K562 (cell line): ENCODE measurements at regions not wholly inside any gene's neighbourhood (a gene's known extent, or its start where the extent isn't known, plus 50 kb on each side); places are given as distances from the start of the nearest gene placed in this dataset.

Source experiments
- ATAC-seq: fragments of 200-7000 bp; cut with Tn5 transposase; 3 replicates; pipeline ENCODE4 v1.9.1; 2020; ENCODE audit warnings: moderate library complexity
- BruUV-seq: library from RNA; stranded (reverse); fragments of 400-500 nt; replicated peaks from 2 replicates; lab custom pipeline; 2021; lab: Mats Ljungman, UMichigan
- CTCF ChIA-PET: fragments of 300-600 bp; formaldehyde crosslinking; extraction: SDS; loops from one replicate; lab custom pipeline; 2021; ENCODE audit warnings: low intra/inter-chr PET ratio; lab: Yijun Ruan, JAX
- POLR2A ChIA-PET: fragments of 300-600, 350-650 bp; sonication (Branson Sonifier 250); formaldehyde crosslinking; extraction: SDS; loops from one replicate; lab custom pipeline; 2021; ENCODE audit warnings: antibody characterized with exemption, inconsistent platforms; lab: Yijun Ruan, JAX
- DNase-seq, 4 experiments: peaks; one replicate each; pipeline versions ENCODE4 v3.0.0 to v3.0.0-alpha.2; 2011 to 2018; ENCODE audit warnings: low spot score in 3 of 4, mixed read lengths in 3 of 4; ENCODE audit errors: extremely low read depth in 1 of 4
- FAIRE-seq: peaks from 2 replicates; lab custom pipeline; 2011; peaks lifted over from hg19 to GRCh38; lab: Jason Lieb, UNC
- H2AFZ ChIP-seq: 2 replicates; pipeline ENCODE4 v1.6.0; 2011; ENCODE audit warnings: low read depth, low read length, control low read depth, inconsistent platforms
- H3K27ac ChIP-seq: fragments of 200-600 bp; 3 replicates; pipeline ENCODE4 v1.8.0; 2011; ENCODE audit warnings: low read depth, mild to moderate bottlenecking, control low read depth, inconsistent platforms, low read length, moderate library complexity, mixed read lengths; ENCODE audit errors: extremely low read depth
- H3K27me3 ChIP-seq, 2 experiments: fragments of 300-600 bp in 1 of 2; 2 replicates in 1 of 2; 3 replicates in 1 of 2; pipeline versions ENCODE4 v1.6.0 to v1.8.0; 2011; ENCODE audit warnings: inconsistent platforms in 2 of 2, low read length in 2 of 2, mild to moderate bottlenecking in 1 of 2, mixed read lengths in 1 of 2, moderate library complexity in 1 of 2; ENCODE audit not compliant: control insufficient read depth in 2 of 2, insufficient read depth in 2 of 2
- H3K36me3 ChIP-seq: fragments of 300-600 bp; 3 replicates; pipeline ENCODE4 v1.8.0; 2011; ENCODE audit warnings: mild to moderate bottlenecking, low read length, inconsistent platforms; ENCODE audit not compliant: control insufficient read depth, insufficient read depth
- H3K4me1 ChIP-seq, 2 experiments: fragments of 200-600 bp in 1 of 2; replicated peaks in 1 of 2; 2 replicates in 1 of 2; 3 replicates in 1 of 2; pipeline versions ENCODE4 v1.5.1 to v1.8.0; 2011; ENCODE audit warnings: inconsistent platforms in 2 of 2, low read length in 2 of 2, mild to moderate bottlenecking in 1 of 2, mixed read lengths in 1 of 2, moderate library complexity in 1 of 2; ENCODE audit not compliant: control insufficient read depth in 2 of 2, insufficient read depth in 2 of 2
- H3K4me2 ChIP-seq: 2 replicates; pipeline ENCODE4 v1.6.1; 2011; ENCODE audit warnings: low read length, control low read depth, inconsistent platforms, mixed read lengths; ENCODE audit not compliant: insufficient read depth
- H3K4me3 ChIP-seq: fragments of 200-600 bp; sonication (generic), shearing (Covaris generic); 2 replicates; pipeline ENCODE4 v1.5.1; 2016; ENCODE audit warnings: control low read depth, inconsistent platforms
- H3K79me2 ChIP-seq: fragments of 200-600 bp; 3 replicates; pipeline ENCODE4 v1.8.0; 2011; ENCODE audit warnings: low read length, inconsistent platforms; ENCODE audit not compliant: control insufficient read depth, insufficient read depth
- H3K9ac ChIP-seq, 2 experiments: 2 replicates each; pipeline versions ENCODE4 v1.6.0 to v1.6.1; 2011; ENCODE audit warnings: low read depth in 2 of 2, low read length in 2 of 2, control low read depth in 1 of 2, inconsistent platforms in 1 of 2, mild to moderate bottlenecking in 1 of 2, mixed read lengths in 1 of 2; ENCODE audit not compliant: insufficient read depth in 1 of 2
- H3K9me1 ChIP-seq: one replicate; pipeline ENCODE4 v1.6.0; 2011; ENCODE audit warnings: inconsistent platforms, mild to moderate bottlenecking, low read length, moderate library complexity; ENCODE audit not compliant: control insufficient read depth, insufficient read depth
- H3K9me3 ChIP-seq: replicated peaks from 2 replicates; pipeline ENCODE4 v1.5.1; 2011; ENCODE audit warnings: low read depth, low read length, inconsistent platforms; ENCODE audit not compliant: control insufficient read depth, insufficient read depth
- H4K20me1 ChIP-seq: replicated peaks from 2 replicates; pipeline ENCODE4 v1.6.1; 2011; ENCODE audit warnings: low read length, inconsistent platforms, mixed read lengths; ENCODE audit not compliant: control insufficient read depth, insufficient read depth
- BMI1 ChIP-seq: fragments of 150-350 bp; IDR thresholded peaks from 2 replicates; pipeline ENCODE4 v1.6.1; 2014; ENCODE audit warnings: low read length
- CBX8 ChIP-seq: fragments of 200-600 bp; sonication (generic); IDR thresholded peaks from 2 replicates; pipeline ENCODE4 v1.6.1; 2012; ENCODE audit warnings: borderline replicate concordance, mixed run types, low read depth, mild to moderate bottlenecking, moderate library complexity, mixed read lengths, low read length, control low read depth, inconsistent platforms; ENCODE audit not compliant: poor library complexity, severe bottlenecking; ENCODE audit errors: extremely low read depth
- CGGBP1 ChIP-seq: fragments of 250-450 bp; sonication (Bioruptor Pico); IDR thresholded peaks from 2 replicates; pipeline ENCODE4 v1.9.0; 2021; ENCODE audit warnings: mild to moderate bottlenecking
- CREB5 ChIP-seq: fragments of 250-450 bp; sonication (Bioruptor Pico); IDR thresholded peaks from 2 replicates; pipeline ENCODE4 v1.5.0; 2020; ENCODE audit warnings: mild to moderate bottlenecking
- CTBP1 ChIP-seq: fragments of 450-650 bp; IDR thresholded peaks from 2 replicates; pipeline ENCODE4 v1.6.1; 2016; ENCODE audit warnings: borderline replicate concordance
- FOXA1 ChIP-seq: fragments of 450-650 bp; IDR thresholded peaks from 2 replicates; pipeline ENCODE4 v1.6.1; 2016; ENCODE audit warnings: mild to moderate bottlenecking, borderline replicate concordance
- HMGXB4 ChIP-seq: sonication (generic); formaldehyde crosslinking; IDR thresholded peaks from 2 replicates; pipeline ENCODE4 v1.8.1; 2023; ENCODE audit warnings: mild to moderate bottlenecking, missing genetic modification reagents
- KAT7 ChIP-seq: sonication (generic); formaldehyde crosslinking; IDR thresholded peaks from 2 replicates; pipeline ENCODE4 v1.8.0; 2022; ENCODE audit warnings: missing genetic modification reagents, mild to moderate bottlenecking, borderline replicate concordance
- PHTF2 ChIP-seq: fragments of 250-450 bp; sonication (Bioruptor Pico); IDR thresholded peaks from 2 replicates; pipeline ENCODE4 v1.5.0; 2021; ENCODE audit warnings: mild to moderate bottlenecking
- RUNX1 ChIP-seq: sonication (generic); IDR thresholded peaks from 2 replicates; pipeline ENCODE4 v1.6.1; 2016; ENCODE audit warnings: antibody characterized with exemption, low read depth
- SNRNP70 ChIP-seq: fragments of 200-400 bp; formaldehyde crosslinking; optimal IDR thresholded peaks from 2 replicates; pipeline ENCODE3; 2017; ENCODE audit warnings: low read depth, low read length
- THRAP3 ChIP-seq: fragments of 450-650 bp; IDR thresholded peaks from 2 replicates; pipeline ENCODE4 v1.6.1; 2016; ENCODE audit warnings: mild to moderate bottlenecking, inconsistent platforms, borderline replicate concordance
- ZBTB2 ChIP-seq: fragments of 450-650 bp; IDR thresholded peaks from 2 replicates; pipeline ENCODE4 v1.6.1; 2016; ENCODE audit warnings: antibody characterized with exemption
- ZNF121 ChIP-seq: sonication (generic); formaldehyde crosslinking; conservative IDR thresholded peaks from 2 replicates; pipeline ENCODE4 v1.8.0; 2022; ENCODE audit warnings: missing genetic modification reagents
- ZNF217 ChIP-seq: sonication (generic); formaldehyde crosslinking; IDR thresholded peaks from 2 replicates; pipeline ENCODE4 v1.8.0; 2022; ENCODE audit warnings: mild to moderate bottlenecking, missing genetic modification reagents
- ZNF778 ChIP-seq: fragments of 450-650 bp; formaldehyde crosslinking; IDR thresholded peaks from 2 replicates; pipeline ENCODE4 v1.4.0; 2020; ENCODE audit warnings: mild to moderate bottlenecking, moderate library complexity
- WGBS: fragments of 100-300 bp; shearing (Covaris generic); methylation state at CpG from one replicate; pipeline ENCODE4 v1.1.6; 2016; ENCODE audit warnings: low coverage, mixed read lengths; ENCODE audit not compliant: insufficient coverage; ENCODE audit errors: missing lambda C conversion rate; 5-methylcytosine and 5-hydroxymethylcytosine counted together
- in situ Hi-C: fragments of 300-500 bp; cut with MboI; formaldehyde crosslinking; loops from 4 replicates; pipeline ENCODE4 v1.15.0; 2018; ENCODE audit warnings: inconsistent platforms, mixed read lengths
- intact Hi-C: fragments of 100-400 bp; cut with micrococcal nuclease; formaldehyde crosslinking; loops from 2 replicates; pipeline ENCODE4 v1.14.2; 2022

- in situ Hi-C loops: no loop called here
- H3K9ac ChIP-seq: no peak overlapping the region
- no peak for FAIRE-seq
- no peaks in the 10 kb centered on the region for H3K9me3 ChIP-seq
- no peaks in the 10 kb centered on the region for H3K79me2 ChIP-seq
- H3K4me2 ChIP-seq: no peak overlapping the region
- WGBS: 0% methylated on average over 1 of the region's 1 CpG
- no peaks in the 10 kb centered on the region for H3K9me1 ChIP-seq
- H3K4me3 ChIP-seq: no peak overlapping the region
- ChIA-PET POLR2A (no interaction called here), CTCF (no interaction called here)
- H3K36me3 ChIP-seq: no peaks in the 10 kb centered on the region
- no TSS peak for BruUV-seq
- no peak for ATAC-seq
- H3K4me1 ChIP-seq: no peaks in the 10 kb centered on the region
- no peaks in the 10 kb centered on the region for H3K27me3 ChIP-seq
- H3K27ac ChIP-seq: no peak overlapping the region
- H2AFZ ChIP-seq: no peak overlapping the region
- TF ChIP-seq ZBTB2 (no peak), THRAP3 (no peak), HMGXB4 (CRISPR knock-in tag) (no peak), ZNF778 (CRISPR knock-in tag) (no peak), FOXA1 (no peak), BMI1 (no peak), CREB5 (CRISPR knock-in tag) (no peak), CGGBP1 (CRISPR knock-in tag) (no peak), CBX8 (no peak), PHTF2 (CRISPR knock-in tag) (no peak), KAT7 (CRISPR knock-in tag) (no peak), RUNX1 (no peak), ZNF121 (no peak), CTBP1 (no peak), ZNF217 (CRISPR knock-in tag) (no peak), SNRNP70 (no peak)
- no peak for DNase-seq
- intact Hi-C loops: no loop called here
- no peaks in the 10 kb centered on the region for H4K20me1 ChIP-seq
Measured at GRCh38 chr9:79408200-79408599, 163.6 kb upstream of the TLE4 start.
